Suprapubic skin (tissue), 4 donors: ENCODE measurements at regions not wholly inside any gene's neighbourhood (a gene's known extent, or its start where the extent isn't known, plus 50 kb on each side); places are given as distances from the start of the nearest gene placed in this dataset.

Experiments
- DNase-seq, 2 donors: peaks; one replicate each; pipeline ENCODE4 v3.0.0-alpha.2; 2019; ENCODE audit warnings: low spot score in 2 of 2
- H3K27ac ChIP-seq: fragments of 200-600 bp; sonication (generic); one replicate; pipeline ENCODE4 v1.5.1; 2019
- H3K27me3 ChIP-seq: fragments of 200-600 bp; sonication (generic); one replicate; pipeline ENCODE4 v1.5.1; 2019
- H3K36me3 ChIP-seq: fragments of 200-600 bp; sonication (generic); one replicate; pipeline ENCODE4 v1.5.1; 2019
- H3K4me1 ChIP-seq: fragments of 200-600 bp; sonication (generic); one replicate; pipeline ENCODE4 v1.5.1; 2019
- H3K4me3 ChIP-seq: fragments of 200-600 bp; sonication (generic); one replicate; pipeline ENCODE4 v1.5.1; 2019; ENCODE audit warnings: mild to moderate bottlenecking
- H3K9me3 ChIP-seq: fragments of 200-600 bp; sonication (generic); one replicate; pipeline ENCODE4 v1.5.1; 2019
- CTCF ChIP-seq, 2 donors: fragments of 200-600 bp in 1 of 2; fragments of 450-650 bp in 1 of 2; sonication (generic) in 1 of 2; IDR thresholded peaks; one replicate each; pipeline ENCODE4 v1.5.1; 2016 to 2019; ENCODE audit warnings: antibody characterized with exemption in 2 of 2, mild to moderate bottlenecking in 1 of 2, moderate library complexity in 1 of 2
- EP300 ChIP-seq: sonication (generic); formaldehyde crosslinking; IDR thresholded peaks from one replicate; pipeline ENCODE4 v1.6.1; 2017; ENCODE audit warnings: antibody characterized with exemption
- POLR2A ChIP-seq, 2 donors: fragments of 450-650 bp; IDR thresholded peaks; one replicate each; pipeline ENCODE4 v1.6.1; 2017; ENCODE audit warnings: antibody characterized with exemption in 2 of 2, mild to moderate bottlenecking in 2 of 2, moderate library complexity in 2 of 2
- POLR2AphosphoS5 ChIP-seq, 3 donors: sonication (generic); formaldehyde crosslinking; IDR thresholded peaks; one replicate each; pipeline ENCODE4 v1.6.1; 2017; ENCODE audit warnings: antibody characterized with exemption in 3 of 3
- WGBS: methylation state at CpG from one replicate; pipeline ENCODE4 v1.1.5; 2018; 5-methylcytosine and 5-hydroxymethylcytosine counted together

GRCh38 chr13:111004444-111004843, 89.6 kb upstream of the ANKRD10 start:
- Histone ChIP-seq H3K4me3 (no peak overlapping the region), H3K4me1 (peaks cover 20% of the 10 kb centered on the region), H3K27me3 (no peaks in the 10 kb centered on the region), H3K9me3 (no peaks in the 10 kb centered on the region), H3K36me3 (no peaks in the 10 kb centered on the region), H3K27ac (no peak overlapping the region)
- TF ChIP-seq CTCF (IDR thresholded peaks at IDR 0.05) (no peak), EP300 (no peak)
- DNase-seq = no peak
- WGBS = 71% methylated on average over 6 of the region's 6 CpGs

GRCh38 chr13:111001636-111002035, 86.8 kb upstream of the ANKRD10 start:
- Histone ChIP-seq H3K36me3 (no peaks in the 10 kb centered on the region), H3K4me1 (peaks cover 11% of the 10 kb centered on the region), H3K4me3 (no peak overlapping the region), H3K9me3 (no peaks in the 10 kb centered on the region), H3K27me3 (no peaks in the 10 kb centered on the region), H3K27ac (no peak overlapping the region)
- no peak for DNase-seq
- WGBS = 92% methylated on average over 2 of the region's 2 CpGs
- TF ChIP-seq CTCF (IDR thresholded peaks at IDR 0.05) (no peak), POLR2AphosphoS5 (IDR thresholded peaks at IDR 0.05) (no peak), POLR2A (IDR thresholded peaks at IDR 0.05) (no peak), EP300 (no peak)

- Histone ChIP-seq H3K4me1 (no peaks in the 10 kb centered on the region), H3K4me3 (no peak overlapping the region), H3K36me3 (no peaks in the 10 kb centered on the region), H3K27ac (no peak overlapping the region), H3K9me3 (no peaks in the 10 kb centered on the region), H3K27me3 (peaks cover 8% of the 10 kb centered on the region)
- 64% methylated on average over 5 of the region's 5 CpGs for WGBS
- DNase-seq = no peak
- TF ChIP-seq CTCF (IDR thresholded peaks at IDR 0.05) (no peak), POLR2AphosphoS5 (IDR thresholded peaks at IDR 0.05) (no peak), EP300 (no peak), POLR2A (IDR thresholded peaks at IDR 0.05) (no peak)
Observed at GRCh38 chr13:110993788-110994187, 78.9 kb upstream of the ANKRD10 start.

- Histone ChIP-seq H3K27me3 (peaks cover 8% of the 10 kb centered on the region), H3K9me3 (no peaks in the 10 kb centered on the region), H3K27ac (no peak overlapping the region), H3K4me3 (no peak overlapping the region), H3K36me3 (no peaks in the 10 kb centered on the region), H3K4me1 (no peaks in the 10 kb centered on the region)
- TF ChIP-seq POLR2A (IDR thresholded peaks at IDR 0.05) = no peak
- TF ChIP-seq CTCF (IDR thresholded peaks at IDR 0.05) = no peak
- TF ChIP-seq POLR2AphosphoS5 (IDR thresholded peaks at IDR 0.05) = no peak
- no peak for TF ChIP-seq EP300
- DNase-seq = no peak
- WGBS = 96% methylated on average over 15 of the region's 21 CpGs
Observed at GRCh38 chr13:110991991-110992508, 77.2 kb upstream of the ANKRD10 start.

- no peaks in the 10 kb centered on the region for H3K36me3 ChIP-seq
- H3K9me3 ChIP-seq = no peaks in the 10 kb centered on the region
- no peak overlapping the region for H3K4me3 ChIP-seq
- no peak for DNase-seq
- peaks cover 5% of the 10 kb centered on the region for H3K27me3 ChIP-seq
- WGBS = 68% methylated on average over 5 of the region's 5 CpGs
- TF ChIP-seq CTCF (IDR thresholded peaks at IDR 0.05) (no peak), POLR2A (IDR thresholded peaks at IDR 0.05) (no peak), POLR2AphosphoS5 (IDR thresholded peaks at IDR 0.05) (no peak), EP300 (no peak)
- H3K4me1 ChIP-seq = no peaks in the 10 kb centered on the region
- no peak overlapping the region for H3K27ac ChIP-seq
Observed at GRCh38 chr13:110989331-110989730, 74.5 kb upstream of the ANKRD10 start.
